ENCODE measurements at regions not wholly inside any gene's neighbourhood (a gene's known extent, or its start where the extent isn't known, plus 50 kb on each side); places are given as distances from the start of the nearest gene placed in this dataset.

GRCh38 chr6:135664527-135664926 lies 167.0 kb upstream of the AHI1 start (continued):
- TF ChIP-seq SOX13 (IDR thresholded peaks at IDR 0.05), result no peak
- TF ChIP-seq SOX13 (CRISPR knock-in tag; conservative IDR thresholded peaks at IDR 0.05 in 1 of 2, IDR thresholded peaks at IDR 0.05 in 1 of 2), result no peak
- no peak for TF ChIP-seq LBX2 (CRISPR knock-in tag; IDR thresholded peaks at IDR 0.05; ENCODE audit: borderline replicate concordance)
- TF ChIP-seq ZNF547 (CRISPR knock-in tag; IDR thresholded peaks at IDR 0.05), result no peak
- TF ChIP-seq ZNF776 (CRISPR knock-in tag; IDR thresholded peaks at IDR 0.05), result no peak
- TF ChIP-seq GATA4 (IDR thresholded peaks at IDR 0.05; ENCODE audit: borderline replicate concordance, low read depth), result no peak
- TF ChIP-seq ZNF567 (CRISPR knock-in tag; IDR thresholded peaks at IDR 0.05; ENCODE audit: borderline replicate concordance), result no peak
- no peak for TF ChIP-seq STAG1 (CRISPR knock-in tag; IDR thresholded peaks at IDR 0.05)
- TF ChIP-seq PRDM15 (CRISPR knock-in tag; IDR thresholded peaks at IDR 0.05), result no peak
- TF ChIP-seq MYNN (CRISPR knock-in tag; IDR thresholded peaks at IDR 0.05; ENCODE audit: low read depth), result no peak

- H2AFZ ChIP-seq (ENCODE audit: low read length), result no peak overlapping the region
- in situ Hi-C loops (cut with HindIII; ENCODE audit: extremely low pct_ligation_motif_present, low pct_unique_long_range_greater_than_20kb), result no loop called here
- TF ChIP-seq ZNF276 (CRISPR knock-in tag; IDR thresholded peaks at IDR 0.05; ENCODE audit: low read depth) (no peak), FOXO1 (CRISPR knock-in tag; IDR thresholded peaks at IDR 0.05) (no peak), ZBTB49 (CRISPR knock-in tag; IDR thresholded peaks at IDR 0.05; ENCODE audit: borderline replicate concordance) (no peak), TEAD3 (CRISPR knock-in tag; optimal IDR thresholded peaks at IDR 0.05; ENCODE audit: borderline replicate concordance) (no peak)
Observed at GRCh38 chr6:135665935-135666334, 168.4 kb upstream of the AHI1 start.

More at GRCh38 chr6:135665935-135666334, 168.4 kb upstream of the AHI1 start:
- Histone ChIP-seq H3K4me1 (ENCODE audit: insufficient read depth, low read length) (no peaks in the 10 kb centered on the region), H3K4me2 (ENCODE audit: low read depth, low read length) (no peak overlapping the region), H3K27ac (ENCODE audit: extremely low read length, insufficient read depth, low read length) (no peak overlapping the region), H3K9ac (ENCODE audit: insufficient read depth, low read depth, low read length) (no peak overlapping the region), H4K20me1 (ENCODE audit: insufficient read depth, low read length) (no peaks in the 10 kb centered on the region), H3K4me3 (replicated peaks in 1 of 3; ENCODE audit: insufficient read depth in 1 of 3, low read depth in 2 of 3, low read length in 3 of 3) (no peak overlapping the region), H3K79me2 (ENCODE audit: insufficient read depth, low read length) (no peaks in the 10 kb centered on the region), H3K27me3 (ENCODE audit: control insufficient read depth in 1 of 2, insufficient read depth in 2 of 2, low read length in 2 of 2) (no peaks in the 10 kb centered on the region), H3K9me3 (ENCODE audit: low read length) (no peaks in the 10 kb centered on the region), H3K36me3 (replicated peaks in 1 of 2; ENCODE audit: control insufficient read depth in 1 of 2, insufficient read depth in 2 of 2, low read length in 2 of 2) (no peaks in the 10 kb centered on the region)
- BruUV-seq (replicated peaks), result no TSS peak
- FAIRE-seq (no peak), ATAC-seq (no peak), DNase-seq (ENCODE audit: low spot score) (no peak)
- intact Hi-C loops (cut with micrococcal nuclease; ENCODE audit: unreplicated experiment), result no loop called here
- CTCF ChIA-PET (ENCODE audit: low intra/inter-chr PET ratio, low total read pairs), result no interaction called here
- 4% methylated on average over 4 of the region's 4 CpGs for WGBS (ENCODE audit: low lambda C conversion rate)
- POLR2A ChIA-PET, result no interaction called here

All from HepG2 (cell line).